ENCODE measurements at regions not wholly inside any gene's neighbourhood (a gene's known extent, or its start where the extent isn't known, plus 50 kb on each side); places are given as distances from the start of the nearest gene placed in this dataset.

DNA sequence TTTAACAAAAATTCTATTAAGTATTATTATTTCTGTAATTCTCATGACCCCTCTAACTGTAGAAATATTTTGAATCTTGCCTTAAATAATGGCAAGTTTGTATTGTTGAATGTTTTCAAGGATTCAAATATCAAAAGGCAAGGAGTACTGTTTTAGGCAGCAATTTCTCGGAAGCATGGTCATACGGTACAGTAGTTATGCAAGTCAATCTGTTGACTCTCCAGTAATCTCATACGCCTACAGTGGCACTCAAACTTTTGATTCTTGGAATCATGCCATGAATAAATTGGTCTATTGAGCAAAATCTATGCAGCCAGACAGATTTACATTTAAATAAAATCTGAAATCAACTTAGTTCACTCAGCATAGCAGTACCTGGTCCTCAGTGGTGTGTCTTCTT, 139.6 kb upstream of the FAM47C start:
- TF ChIP-seq EP300 (IDR thresholded peaks at IDR 0.05; ENCODE audit: borderline replicate concordance) (no peak), TAF1 (IDR thresholded peaks at IDR 0.05; ENCODE audit: low read depth) (no peak), RAD21 (IDR thresholded peaks at IDR 0.05; ENCODE audit: low read depth) (no peak), REST (IDR thresholded peaks at IDR 0.05; ENCODE audit: low read depth) (no peak), ZBTB7A (IDR thresholded peaks at IDR 0.05; ENCODE audit: low read depth) (no peak), NFIC (IDR thresholded peaks at IDR 0.05) (no peak), TCF12 (IDR thresholded peaks at IDR 0.05; ENCODE audit: low read depth) (no peak), EGR1 (IDR thresholded peaks at IDR 0.05) (no peak), YY1 (IDR thresholded peaks at IDR 0.05; ENCODE audit: low read depth) (no peak), CREB1 (IDR thresholded peaks at IDR 0.05; ENCODE audit: low read depth) (no peak)
- TF ChIP-seq, protein P1, sequence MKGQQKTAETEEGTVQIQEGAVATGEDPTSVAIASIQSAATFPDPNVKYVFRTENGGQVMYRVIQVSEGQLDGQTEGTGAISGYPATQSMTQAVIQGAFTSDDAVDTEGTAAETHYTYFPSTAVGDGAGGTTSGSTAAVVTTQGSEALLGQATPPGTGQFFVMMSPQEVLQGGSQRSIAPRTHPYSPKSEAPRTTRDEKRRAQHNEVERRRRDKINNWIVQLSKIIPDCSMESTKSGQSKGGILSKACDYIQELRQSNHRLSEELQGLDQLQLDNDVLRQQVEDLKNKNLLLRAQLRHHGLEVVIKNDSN (IDR thresholded peaks at IDR 0.05), result no peak
- TF ChIP-seq, protein P2, sequence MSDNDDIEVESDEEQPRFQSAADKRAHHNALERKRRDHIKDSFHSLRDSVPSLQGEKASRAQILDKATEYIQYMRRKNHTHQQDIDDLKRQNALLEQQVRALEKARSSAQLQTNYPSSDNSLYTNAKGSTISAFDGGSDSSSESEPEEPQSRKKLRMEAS (IDR thresholded peaks at IDR 0.05), result no peak

Measured in Ishikawa (cell line).